Activated naive CD8-positive, alpha-beta T cell treated with anti-CD3 and anti-CD28 coated beads, Interleukin-2, amount 10 ng/mL, durations not matched to agents 7 days and 5 days (primary cell): ENCODE measurements at regions not wholly inside any gene's neighbourhood (a gene's known extent, or its start where the extent isn't known, plus 50 kb on each side); places are given as distances from the start of the nearest gene placed in this dataset.

Experiments
- ATAC-seq: fragments of 150-1000 bp; cut with Tn5 transposase; one replicate; pipeline ENCODE4 v1.10.0; 2021; ENCODE audit warnings: low read depth, moderate library complexity
- POLR2A ChIA-PET: fragments of 350-600 bp; sonication (Branson Sonifier 250); formaldehyde crosslinking; loops from one replicate; lab custom pipeline; 2021; ENCODE audit warnings: antibody characterized with exemption; lab: Charles Lee
- DNase-seq: peaks from one replicate; pipeline ENCODE4 v3.0.0; 2021
- H3K27ac Mint-ChIP-seq: one replicate; pipeline ENCODE4 v1.8.0; 2022; ENCODE audit warnings: mild to moderate bottlenecking, mixed read lengths
- H3K27me3 Mint-ChIP-seq: one replicate; pipeline ENCODE4 v1.8.0; 2022; ENCODE audit warnings: mild to moderate bottlenecking, moderate library complexity, mixed read lengths
- H3K36me3 Mint-ChIP-seq: one replicate; pipeline ENCODE4 v1.8.0; 2021; ENCODE audit warnings: mild to moderate bottlenecking, mixed read lengths
- H3K4me1 Mint-ChIP-seq: one replicate; pipeline ENCODE4 v1.8.0; 2021; ENCODE audit warnings: mixed read lengths
- H3K4me3 Mint-ChIP-seq: one replicate; pipeline ENCODE4 v1.8.0; 2022; ENCODE audit warnings: mild to moderate bottlenecking, moderate library complexity, mixed read lengths
- H3K9me3 Mint-ChIP-seq: one replicate; pipeline ENCODE4 v1.8.0; 2021; ENCODE audit warnings: mixed read lengths

DNA sequence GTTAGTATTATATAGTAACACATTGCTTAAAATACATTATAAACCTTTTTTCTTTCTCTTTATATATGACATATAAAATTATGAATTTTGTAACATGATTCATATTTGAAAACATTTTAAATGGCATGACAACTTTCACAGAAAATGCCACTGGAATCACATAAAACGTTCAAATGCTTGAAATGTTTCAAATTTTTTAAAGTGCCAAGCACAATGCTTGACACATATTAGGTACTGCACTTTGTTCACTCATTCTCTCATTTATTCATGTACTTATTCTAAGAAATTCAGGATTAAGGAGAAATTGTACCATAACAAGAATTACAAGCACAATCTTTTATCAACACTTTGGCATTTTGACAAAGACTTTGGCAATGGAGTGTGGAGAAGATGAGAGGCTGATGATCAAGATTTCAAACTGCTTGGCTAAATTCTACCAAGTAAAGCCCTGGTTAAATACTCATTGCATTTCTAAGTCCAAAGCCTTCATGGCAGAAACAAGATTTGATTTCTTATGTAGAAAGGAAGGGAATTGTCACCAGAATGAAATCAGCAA lies 232.2 kb downstream of the C12orf50 start:
- no peak overlapping the region for H3K27ac Mint-ChIP-seq
- POLR2A ChIA-PET: no interaction called here
- no peaks in the 10 kb centered on the region for H3K27me3 Mint-ChIP-seq
- H3K9me3 Mint-ChIP-seq: peaks cover 1% of the 10 kb centered on the region
- ATAC-seq (no peak), DNase-seq (no peak)
- H3K36me3 Mint-ChIP-seq: no peaks in the 10 kb centered on the region
- no peaks in the 10 kb centered on the region for H3K4me1 Mint-ChIP-seq
- H3K4me3 Mint-ChIP-seq: no peak overlapping the region

DNA sequence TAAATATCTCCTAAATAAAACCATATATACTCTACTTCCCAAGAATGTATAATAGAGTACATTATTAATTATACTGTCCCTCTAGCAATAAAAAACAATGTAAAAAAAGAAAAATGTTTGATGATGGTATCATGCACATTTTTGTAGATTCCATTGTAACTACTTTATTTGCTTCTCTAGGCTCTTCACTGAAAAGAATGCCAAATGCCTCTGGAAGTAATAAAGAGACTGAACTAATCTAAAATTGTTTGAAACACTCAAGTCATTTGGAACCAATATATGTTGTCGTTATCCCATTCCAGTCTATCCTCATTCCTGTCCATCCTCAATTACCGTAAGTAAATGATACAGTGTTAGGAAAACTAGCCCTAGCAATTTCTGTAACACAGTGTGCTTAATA lies 233.6 kb downstream of the C12orf50 start:
- POLR2A ChIA-PET: no interaction called here
- Mint-ChIP-seq H3K9me3 (peaks cover 1% of the 10 kb centered on the region), H3K27ac (no peak overlapping the region), H3K4me1 (no peaks in the 10 kb centered on the region), H3K4me3 (no peak overlapping the region), H3K27me3 (no peaks in the 10 kb centered on the region), H3K36me3 (no peaks in the 10 kb centered on the region)
- ATAC-seq (no peak), DNase-seq (no peak)

DNA sequence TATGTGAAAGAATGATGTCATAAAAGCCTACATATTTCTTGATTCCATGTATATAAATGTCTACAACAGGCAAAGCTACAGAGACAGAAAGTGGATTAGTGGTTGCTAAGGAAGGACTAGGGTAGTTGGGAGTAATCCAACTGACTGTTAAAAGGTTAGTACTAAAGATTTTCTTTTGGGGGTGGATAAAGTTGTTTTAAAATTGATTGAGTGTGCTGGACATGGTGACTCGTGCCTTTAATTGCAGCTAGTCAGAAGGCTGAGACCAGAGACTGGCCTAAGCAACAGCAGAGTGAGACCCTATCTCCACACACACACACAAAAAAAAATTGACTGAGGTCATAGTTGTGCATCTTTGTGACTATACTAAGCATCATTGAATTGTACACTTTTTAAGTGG lies 234.3 kb downstream of the C12orf50 start:
- no peak for ATAC-seq
- H3K4me1 Mint-ChIP-seq: no peaks in the 10 kb centered on the region
- H3K9me3 Mint-ChIP-seq: no peaks in the 10 kb centered on the region
- H3K27me3 Mint-ChIP-seq: no peaks in the 10 kb centered on the region
- H3K36me3 Mint-ChIP-seq: no peaks in the 10 kb centered on the region
- H3K27ac Mint-ChIP-seq: no peak overlapping the region
- DNase-seq: no peak
- H3K4me3 Mint-ChIP-seq: no peak overlapping the region
- POLR2A ChIA-PET: no interaction called here

DNA sequence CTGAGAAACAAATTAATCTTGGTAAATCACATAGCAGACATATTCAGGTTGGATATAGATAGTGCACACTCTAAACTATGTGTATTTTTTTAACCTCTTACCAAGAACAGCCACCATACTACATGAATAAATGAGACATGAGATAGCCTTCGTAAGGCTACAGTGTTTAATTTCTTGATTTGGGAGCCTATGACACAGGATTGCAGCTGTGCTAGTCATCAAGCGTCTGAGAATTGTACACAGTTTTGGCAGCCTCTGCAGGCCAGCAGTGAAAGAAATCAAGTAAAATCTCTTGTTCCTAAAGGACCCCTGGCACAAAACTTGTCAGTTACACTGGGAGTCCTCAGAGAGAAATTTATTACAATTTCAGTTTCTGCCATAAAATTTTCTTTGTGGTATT lies 236.1 kb downstream of the C12orf50 start:
- ATAC-seq (no peak), DNase-seq (no peak)
- no peak overlapping the region for H3K27ac Mint-ChIP-seq
- no peaks in the 10 kb centered on the region for H3K27me3 Mint-ChIP-seq
- no peak overlapping the region for H3K4me3 Mint-ChIP-seq
- H3K4me1 Mint-ChIP-seq: no peaks in the 10 kb centered on the region
- POLR2A ChIA-PET: no interaction called here
- H3K9me3 Mint-ChIP-seq: no peaks in the 10 kb centered on the region
- H3K36me3 Mint-ChIP-seq: no peaks in the 10 kb centered on the region

DNA sequence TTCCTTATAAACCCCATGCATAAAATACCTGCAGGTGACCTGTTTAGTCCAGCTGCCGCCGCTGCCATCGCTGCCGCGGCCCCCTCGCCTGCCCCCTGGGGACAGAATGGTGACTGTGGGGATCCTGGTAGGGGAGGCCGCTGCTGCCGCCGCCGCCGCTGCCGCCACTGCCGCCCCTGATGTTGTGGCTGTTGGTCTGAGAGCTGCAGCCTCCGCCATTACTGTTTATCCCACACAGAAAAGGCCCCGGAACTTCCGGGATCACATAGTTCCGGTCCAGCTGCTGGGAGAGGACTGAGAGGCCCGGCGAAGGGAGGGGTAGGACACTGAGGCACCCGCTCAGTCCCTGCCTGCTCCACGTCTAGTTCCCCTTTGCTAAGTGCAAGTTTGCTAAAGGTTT lies 244.9 kb downstream of the C12orf50 start:
- no peak overlapping the region for H3K27ac Mint-ChIP-seq
- ATAC-seq: no peak
- no peak overlapping the region for H3K4me3 Mint-ChIP-seq
- no peaks in the 10 kb centered on the region for H3K36me3 Mint-ChIP-seq
- peaks cover 2% of the 10 kb centered on the region for H3K9me3 Mint-ChIP-seq
- no peak for DNase-seq
- no peaks in the 10 kb centered on the region for H3K4me1 Mint-ChIP-seq
- H3K27me3 Mint-ChIP-seq: no peaks in the 10 kb centered on the region
- POLR2A ChIA-PET: no interaction called here

DNA sequence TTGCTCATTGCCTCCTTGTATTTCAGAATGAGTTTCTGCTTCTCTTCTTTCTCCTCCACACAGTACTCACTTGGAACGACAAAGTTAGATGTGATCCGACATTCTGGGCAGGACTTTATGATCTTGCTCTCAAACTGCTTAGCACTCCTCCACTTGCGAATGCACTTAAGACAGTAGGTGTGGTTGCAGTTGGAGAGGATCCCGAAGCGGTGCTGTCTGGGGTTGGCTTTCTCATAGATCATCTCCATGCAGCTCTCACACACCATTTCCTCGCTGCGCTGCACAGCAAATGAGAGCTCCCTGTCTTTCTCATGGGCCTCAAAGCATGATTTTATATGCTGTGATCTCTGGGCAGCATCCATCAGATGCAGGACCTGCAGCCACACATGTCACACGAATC lies 245.7 kb downstream of the C12orf50 start:
- Mint-ChIP-seq H3K4me3 (no peak overlapping the region), H3K9me3 (peaks cover 2% of the 10 kb centered on the region), H3K4me1 (no peaks in the 10 kb centered on the region), H3K27ac (no peak overlapping the region), H3K36me3 (no peaks in the 10 kb centered on the region), H3K27me3 (no peaks in the 10 kb centered on the region)
- DNase-seq (no peak), ATAC-seq (no peak)
- POLR2A ChIA-PET: no interaction called here

DNA sequence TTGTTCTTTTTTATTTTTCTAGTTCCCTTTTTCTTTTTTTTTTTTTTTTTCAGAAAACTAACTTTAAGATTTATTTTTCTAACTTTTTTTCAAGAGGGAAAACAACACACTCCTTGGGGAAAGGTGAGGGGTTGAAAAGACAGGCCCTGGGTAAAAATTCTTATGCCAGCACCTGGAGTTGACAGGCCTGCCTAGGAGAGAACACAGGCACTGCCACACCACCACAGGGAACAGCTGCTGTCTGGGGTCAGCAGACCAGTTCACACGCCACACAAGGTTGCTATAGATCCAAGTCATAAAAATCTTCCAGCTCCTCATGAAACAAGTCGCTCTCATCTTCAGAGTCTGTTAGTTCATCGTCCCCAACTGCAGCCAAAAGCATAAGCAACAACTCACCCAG lies 246.4 kb downstream of the C12orf50 start:
- DNase-seq (no peak), ATAC-seq (no peak)
- Mint-ChIP-seq H3K4me1 (no peaks in the 10 kb centered on the region), H3K36me3 (no peaks in the 10 kb centered on the region), H3K4me3 (no peak overlapping the region), H3K27ac (no peak overlapping the region), H3K9me3 (peaks cover 2% of the 10 kb centered on the region), H3K27me3 (no peaks in the 10 kb centered on the region)
- POLR2A ChIA-PET: no interaction called here

DNA sequence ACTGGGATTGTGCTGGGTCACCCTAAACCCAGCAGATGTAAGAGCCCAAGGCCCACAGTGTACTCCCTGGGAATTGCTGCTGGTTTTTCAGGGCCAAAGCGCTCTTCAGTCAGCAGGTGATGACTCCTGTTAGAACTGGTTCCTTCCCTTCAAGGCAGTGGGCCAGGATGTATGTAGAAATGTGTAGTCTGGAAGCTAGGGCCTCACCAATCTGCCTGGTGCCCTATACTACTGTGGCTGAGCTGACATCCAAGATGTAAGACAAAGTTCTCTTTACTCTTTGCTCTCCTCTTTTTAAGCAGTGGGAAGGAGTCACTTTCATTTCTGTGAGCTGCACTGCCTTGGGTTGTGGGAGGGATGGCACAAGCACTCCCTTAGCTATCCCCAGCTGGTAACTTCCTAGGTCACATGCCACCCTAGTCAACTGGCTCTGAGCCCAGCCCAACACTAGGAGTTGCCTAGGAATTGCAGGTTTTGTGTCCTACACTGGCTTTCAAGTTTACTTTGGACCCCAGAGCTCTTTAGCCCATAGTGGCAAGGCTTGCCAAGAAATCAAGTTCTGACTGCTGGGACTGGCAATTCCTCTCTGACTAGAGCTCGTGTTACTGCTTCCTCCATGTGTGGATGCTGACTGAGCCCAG lies 249.2 kb downstream of the C12orf50 start:
- Mint-ChIP-seq H3K27me3 (no peaks in the 10 kb centered on the region), H3K4me1 (no peaks in the 10 kb centered on the region), H3K27ac (no peak overlapping the region), H3K9me3 (peaks cover 2% of the 10 kb centered on the region), H3K4me3 (no peak overlapping the region), H3K36me3 (no peaks in the 10 kb centered on the region)
- ATAC-seq (no peak), DNase-seq (no peak)
- POLR2A ChIA-PET: no interaction called here

DNA sequence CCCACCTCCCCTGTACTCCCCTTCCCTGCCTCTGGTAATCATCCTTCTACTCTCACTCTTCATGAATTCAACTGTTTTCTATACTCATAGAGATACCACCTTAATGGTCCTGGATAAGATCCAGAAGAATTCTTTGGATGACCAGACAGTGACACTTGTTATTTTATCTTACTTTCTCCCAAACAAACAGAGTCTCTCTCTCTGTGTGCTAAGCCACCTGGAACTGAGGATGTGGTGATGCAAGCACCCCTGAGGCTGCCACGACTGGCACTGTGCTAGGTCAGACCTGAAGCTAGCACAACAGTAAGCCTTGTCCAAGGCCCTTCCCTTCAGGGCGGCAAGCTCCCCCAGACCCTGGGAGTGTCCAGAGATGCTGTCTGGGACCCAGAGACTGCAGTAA lies 250.2 kb downstream of the C12orf50 start:
- DNase-seq: no peak
- Mint-ChIP-seq H3K4me3 (no peak overlapping the region), H3K36me3 (no peaks in the 10 kb centered on the region), H3K27ac (no peak overlapping the region), H3K4me1 (no peaks in the 10 kb centered on the region), H3K27me3 (no peaks in the 10 kb centered on the region), H3K9me3 (peaks cover 2% of the 10 kb centered on the region)
- POLR2A ChIA-PET: no interaction called here
- no peak for ATAC-seq

DNA sequence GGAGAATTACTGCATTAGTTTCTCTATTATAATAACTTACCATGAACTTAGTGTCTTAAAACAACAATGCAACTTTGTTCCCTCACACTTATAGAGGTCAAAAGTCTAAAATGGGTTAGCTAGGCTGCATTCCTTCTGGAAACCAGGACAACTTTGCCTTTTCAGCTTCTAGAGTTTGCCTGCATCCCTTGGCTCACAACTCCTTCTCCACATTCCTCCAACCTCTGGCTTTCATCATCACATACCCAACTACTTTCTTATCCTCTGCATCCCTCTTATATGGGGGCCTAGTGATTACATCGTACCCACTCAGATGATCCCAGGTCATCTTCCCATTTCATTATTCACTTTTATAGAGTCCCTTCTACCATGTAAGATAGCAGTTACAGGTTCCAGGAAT lies 251.1 kb downstream of the C12orf50 start:
- Mint-ChIP-seq H3K27ac (no peak overlapping the region), H3K27me3 (no peaks in the 10 kb centered on the region), H3K4me3 (no peak overlapping the region), H3K9me3 (no peaks in the 10 kb centered on the region), H3K36me3 (no peaks in the 10 kb centered on the region), H3K4me1 (no peaks in the 10 kb centered on the region)
- DNase-seq: no peak
- POLR2A ChIA-PET: no interaction called here
- ATAC-seq: no peak

DNA sequence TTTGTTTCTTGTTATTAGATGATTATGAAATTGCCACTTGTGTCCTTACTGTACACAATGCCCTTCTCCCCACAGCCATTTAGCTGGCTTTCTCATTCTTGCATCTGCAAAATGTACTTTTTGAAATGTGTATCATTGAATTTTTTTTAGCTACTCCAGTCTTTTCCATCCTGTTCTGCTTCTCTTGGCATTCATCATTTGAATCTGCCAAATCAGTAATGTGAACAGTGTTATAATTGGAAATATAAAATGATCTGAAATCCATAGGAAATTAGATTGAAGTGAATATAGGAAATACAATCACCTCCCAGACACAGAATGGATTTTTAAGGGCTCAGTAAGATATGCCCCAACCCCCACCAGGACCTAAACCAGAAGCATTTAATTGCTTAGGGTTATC lies 253.4 kb downstream of the C12orf50 start:
- POLR2A ChIA-PET: no interaction called here
- no peaks in the 10 kb centered on the region for H3K9me3 Mint-ChIP-seq
- DNase-seq (no peak), ATAC-seq (no peak)
- no peaks in the 10 kb centered on the region for H3K36me3 Mint-ChIP-seq
- H3K27me3 Mint-ChIP-seq: no peaks in the 10 kb centered on the region
- no peaks in the 10 kb centered on the region for H3K4me1 Mint-ChIP-seq
- no peak overlapping the region for H3K4me3 Mint-ChIP-seq
- H3K27ac Mint-ChIP-seq: no peak overlapping the region

DNA sequence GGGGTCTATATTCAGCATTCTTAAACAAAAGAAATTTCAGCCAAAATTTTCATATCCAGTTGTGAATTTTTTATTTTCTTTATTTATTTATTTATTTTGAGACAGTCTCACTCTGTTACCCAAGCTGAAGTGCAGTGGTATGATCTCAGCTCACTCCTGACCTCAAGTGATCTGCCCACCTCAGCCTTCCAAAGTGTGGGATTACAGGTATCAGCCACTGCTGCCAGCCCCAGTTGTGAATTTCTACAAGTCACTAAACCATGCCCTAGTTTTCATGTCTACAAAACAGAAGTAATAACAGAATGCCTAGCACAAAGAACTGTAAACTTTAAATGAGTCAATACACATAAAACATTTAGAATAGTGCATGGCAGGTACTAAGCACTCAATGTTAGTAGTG lies 254.2 kb downstream of the C12orf50 start:
- Mint-ChIP-seq H3K9me3 (no peaks in the 10 kb centered on the region), H3K27me3 (no peaks in the 10 kb centered on the region), H3K4me1 (no peaks in the 10 kb centered on the region), H3K27ac (no peak overlapping the region), H3K36me3 (no peaks in the 10 kb centered on the region), H3K4me3 (no peak overlapping the region)
- ATAC-seq (no peak), DNase-seq (no peak)
- POLR2A ChIA-PET: no interaction called here

DNA sequence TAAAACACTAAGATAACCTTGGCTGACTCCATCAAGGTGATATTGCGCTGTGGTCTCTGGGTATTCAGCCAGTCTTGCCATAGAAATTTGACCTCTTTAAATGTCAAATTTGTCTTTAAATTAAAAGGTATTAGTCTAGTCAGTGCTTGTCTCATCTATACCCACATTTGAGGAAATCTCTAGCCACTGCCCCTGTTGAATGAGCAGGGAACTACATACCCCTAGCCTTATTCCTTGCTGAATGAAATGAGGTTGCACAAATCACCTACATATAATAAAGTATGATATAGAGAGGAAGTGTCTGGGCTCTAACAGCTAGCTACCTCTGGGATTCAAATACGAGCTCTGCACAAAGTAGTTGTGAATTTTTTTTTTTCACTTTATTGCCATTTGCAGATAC lies 256.8 kb downstream of the C12orf50 start:
- H3K4me3 Mint-ChIP-seq: no peak overlapping the region
- H3K36me3 Mint-ChIP-seq: no peaks in the 10 kb centered on the region
- H3K27ac Mint-ChIP-seq: no peak overlapping the region
- DNase-seq (no peak), ATAC-seq (no peak)
- H3K27me3 Mint-ChIP-seq: no peaks in the 10 kb centered on the region
- H3K9me3 Mint-ChIP-seq: no peaks in the 10 kb centered on the region
- POLR2A ChIA-PET: no interaction called here
- no peaks in the 10 kb centered on the region for H3K4me1 Mint-ChIP-seq

DNA sequence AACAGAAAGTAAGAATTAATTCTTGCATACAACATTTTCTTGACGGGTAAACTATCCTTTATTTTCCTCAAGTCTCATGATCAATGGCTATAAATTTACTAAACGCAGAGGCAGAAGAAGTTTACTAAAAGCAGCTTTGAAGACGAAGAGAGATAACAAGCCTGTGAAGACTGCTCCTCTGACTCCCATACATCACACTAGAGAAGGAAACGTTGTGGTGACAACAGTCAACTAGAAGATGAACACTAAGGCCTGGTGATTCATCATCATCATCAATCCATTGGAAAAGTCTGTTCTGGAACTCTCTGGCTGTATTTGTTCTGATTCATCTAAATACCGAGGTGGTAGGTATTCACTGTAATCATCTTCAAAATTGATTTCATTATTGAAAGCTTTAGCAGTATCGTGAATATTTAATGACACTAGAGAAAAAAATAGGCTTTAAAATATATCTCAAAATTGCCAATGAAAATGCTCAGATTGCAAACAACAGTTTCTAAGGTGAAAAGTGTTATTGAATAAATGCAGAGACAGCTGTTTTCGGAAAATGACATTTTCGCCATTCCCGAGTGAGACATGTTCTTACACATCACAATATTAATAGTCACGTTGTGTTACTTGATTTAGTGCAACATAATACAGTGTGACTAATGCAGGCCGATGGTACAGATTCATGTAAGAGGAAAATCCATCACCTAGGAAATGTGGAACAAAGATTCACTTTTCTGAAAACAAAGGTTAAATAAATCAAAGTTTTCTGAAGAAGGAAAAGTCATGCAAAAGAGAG lies 260.5 kb downstream of the C12orf50 start:
- DNase-seq: no peak
- POLR2A ChIA-PET: no interaction called here
- H3K27ac Mint-ChIP-seq: no peak overlapping the region

More for the DNA sequence above, 260.5 kb downstream of the C12orf50 start:
- H3K4me1 Mint-ChIP-seq: no peaks in the 10 kb centered on the region
- H3K27me3 Mint-ChIP-seq: no peaks in the 10 kb centered on the region
- no peaks in the 10 kb centered on the region for H3K36me3 Mint-ChIP-seq
- ATAC-seq: no peak
- H3K4me3 Mint-ChIP-seq: no peak overlapping the region
- H3K9me3 Mint-ChIP-seq: no peaks in the 10 kb centered on the region
